B cell (primary cell): ENCODE measurements at regions not wholly inside any gene's neighbourhood (a gene's known extent, or its start where the extent isn't known, plus 50 kb on each side); places are given as distances from the start of the nearest gene placed in this dataset.

Experiments
- ATAC-seq: fragments of 200-7000 bp; cut with Tn5 transposase; one replicate; pipeline ENCODE4 v1.10.0; 2021; ENCODE audit warnings: low read depth, mild to moderate bottlenecking, moderate number of reproducible peaks, moderate library complexity
- CTCF ChIA-PET: fragments of 350-600 bp; sonication (Branson Sonifier 250); formaldehyde crosslinking; loops from one replicate; lab custom pipeline; 2021; ENCODE audit warnings: antibody characterized with exemption, inconsistent platforms; lab: Charles Lee
- POLR2A ChIA-PET: fragments of 350-600 bp; sonication (Branson Sonifier 250); formaldehyde crosslinking; loops from one replicate; lab custom pipeline; 2021; ENCODE audit warnings: antibody characterized with exemption; lab: Charles Lee
- DNase-seq: peaks from one replicate; pipeline ENCODE4 v3.0.0; 2013
- H2AFZ ChIP-seq: 2 replicates; pipeline ENCODE4 v1.6.1; 2012; ENCODE audit warnings: mild to moderate bottlenecking, low read depth, low read length; ENCODE audit not compliant: insufficient read depth, poor library complexity, severe bottlenecking
- H3K27ac ChIP-seq, 2 donors: 1 replicate in 1 of 2; 2 replicates in 1 of 2; pipeline ENCODE4 v1.5.1; 2012 to 2013; ENCODE audit warnings: low read length in 2 of 2, mild to moderate bottlenecking in 2 of 2, moderate library complexity in 1 of 2
- H3K27me3 ChIP-seq, 4 experiments: fragments of 200-600 bp in 1 of 4; sonication (generic) in 1 of 4; replicated peaks in 1 of 4; 1 replicate in 2 of 4; 2 replicates in 2 of 4; pipeline versions ENCODE4 v1.6.1 to v1.7.0; 2013 to 2016; ENCODE audit warnings: low read length in 3 of 4, mild to moderate bottlenecking in 2 of 4, mixed read lengths in 1 of 4, moderate library complexity in 1 of 4; ENCODE audit not compliant: insufficient read depth in 4 of 4, control insufficient read depth in 3 of 4; ENCODE audit errors: control extremely low read depth in 1 of 4
- H3K36me3 ChIP-seq, 2 experiments: replicated peaks in 1 of 2; 1 replicate in 1 of 2; 2 replicates in 1 of 2; pipeline versions ENCODE4 v1.6.1 to v1.7.1; 2013; ENCODE audit warnings: low read length in 1 of 2; ENCODE audit not compliant: insufficient read depth in 2 of 2, control insufficient read depth in 1 of 2; ENCODE audit errors: control extremely low read depth in 1 of 2, extremely low read depth in 1 of 2
- H3K4me1 ChIP-seq, 2 donors: fragments of 200-600 bp in 1 of 2; sonication (generic) in 1 of 2; 1 replicate in 1 of 2; 2 replicates in 1 of 2; pipeline versions ENCODE4 v1.5.1 to v1.6.1; 2013 to 2017; ENCODE audit warnings: low read length in 2 of 2; ENCODE audit not compliant: control insufficient read depth in 2 of 2, insufficient read depth in 2 of 2
- H3K4me2 ChIP-seq: replicated peaks from 2 replicates; pipeline ENCODE3; 2012; ENCODE audit warnings: mild to moderate bottlenecking, low read depth, low read length; ENCODE audit not compliant: poor library complexity, severe bottlenecking
- H3K4me3 ChIP-seq, 5 experiments: fragments of 200-600 bp in 1 of 5; sonication (generic) in 1 of 5; 1 replicate in 3 of 5; 2 replicates in 2 of 5; pipeline versions ENCODE4 v1.5.1 to v1.7.0; 2011 to 2016; ENCODE audit warnings: low read length in 4 of 5, mild to moderate bottlenecking in 4 of 5, low read depth in 2 of 5, control low read depth in 1 of 5, moderate library complexity in 1 of 5; ENCODE audit not compliant: insufficient read depth in 1 of 5; ENCODE audit errors: control extremely low read depth in 1 of 5, extremely low read depth in 1 of 5
- H3K79me2 ChIP-seq: fragments of 200-600 bp; sonication (generic); one replicate; pipeline ENCODE4 v1.6.0; 2016; ENCODE audit warnings: low read length; ENCODE audit not compliant: control insufficient read depth, insufficient read depth
- H3K9ac ChIP-seq: fragments of 200-600 bp; sonication (generic); 2 replicates; pipeline ENCODE4 v1.6.1; 2017; ENCODE audit warnings: mild to moderate bottlenecking, low read length, moderate library complexity
- H3K9me3 ChIP-seq, 3 donors: one replicate each; pipeline versions ENCODE4 v1.6.1 to v1.7.1; 2013; ENCODE audit warnings: low read length in 2 of 3; ENCODE audit not compliant: control insufficient read depth in 2 of 3, insufficient read depth in 1 of 3; ENCODE audit errors: control extremely low read depth in 1 of 3
- H4K20me1 ChIP-seq: 2 replicates; pipeline ENCODE4 v1.6.0; 2012; ENCODE audit warnings: mild to moderate bottlenecking, low read length; ENCODE audit not compliant: insufficient read depth, control insufficient read depth, poor library complexity, severe bottlenecking
- H3K27ac Mint-ChIP-seq: one replicate; pipeline ENCODE4 v1.8.0; 2021; ENCODE audit warnings: mixed read lengths
- H3K27me3 Mint-ChIP-seq: one replicate; pipeline ENCODE4 v1.8.0; 2021; ENCODE audit warnings: mixed read lengths
- H3K4me1 Mint-ChIP-seq: one replicate; pipeline ENCODE4 v1.8.0; 2021; ENCODE audit warnings: mixed read lengths
- H3K4me3 Mint-ChIP-seq: one replicate; pipeline ENCODE4 v1.8.0; 2021; ENCODE audit warnings: mixed read lengths
- H3K9me3 Mint-ChIP-seq: one replicate; pipeline ENCODE4 v1.8.0; 2022; ENCODE audit warnings: mixed read lengths; ENCODE audit not compliant: insufficient read depth
- EZH2 ChIP-seq: IDR thresholded peaks from 2 replicates; pipeline ENCODE4 v1.6.1; 2012; ENCODE audit warnings: borderline replicate concordance, low read depth, mild to moderate bottlenecking, moderate library complexity, low read length; ENCODE audit not compliant: insufficient read depth, poor library complexity, severe bottlenecking
- WGBS: methylation state at CpG from one replicate; pipeline ENCODE4 v1.1.5; 2013; ENCODE audit warnings: missing lambda C conversion rate; ENCODE audit not compliant: insufficient coverage; 5-methylcytosine and 5-hydroxymethylcytosine counted together
- intact Hi-C: fragments of 100-400 bp; cut with micrococcal nuclease; formaldehyde crosslinking; loops from one replicate; pipeline ENCODE4 v1.10.0; 2022
- TF ChIP-seq, protein P1 (sequence below): fragments of 200-600 bp; IDR thresholded peaks from one replicate; pipeline ENCODE4 v1.8.0; 2022; ENCODE audit warnings: antibody characterized with exemption, mild to moderate bottlenecking

DNA sequence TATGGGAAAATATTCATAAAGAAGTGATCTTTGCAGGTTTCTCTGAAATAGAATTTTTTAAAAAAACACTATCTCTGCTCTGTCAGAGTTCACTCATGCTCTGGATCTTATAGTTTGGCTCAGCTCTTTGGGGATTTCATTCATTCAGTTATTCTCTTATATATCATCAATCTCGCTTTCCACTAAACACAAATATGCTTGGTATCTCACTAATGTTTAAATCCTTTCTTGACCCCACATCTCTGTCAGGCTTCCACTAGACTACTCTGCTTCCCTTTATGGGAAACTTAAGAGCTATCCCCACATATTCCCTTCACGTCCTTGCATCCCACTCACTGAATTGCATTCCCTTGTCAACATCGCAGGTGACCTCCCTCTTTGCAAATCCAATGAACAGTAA lies 396.1 kb downstream of the ENC1 start:
- H3K4me1 Mint-ChIP-seq: no peaks in the 10 kb centered on the region

DNA sequence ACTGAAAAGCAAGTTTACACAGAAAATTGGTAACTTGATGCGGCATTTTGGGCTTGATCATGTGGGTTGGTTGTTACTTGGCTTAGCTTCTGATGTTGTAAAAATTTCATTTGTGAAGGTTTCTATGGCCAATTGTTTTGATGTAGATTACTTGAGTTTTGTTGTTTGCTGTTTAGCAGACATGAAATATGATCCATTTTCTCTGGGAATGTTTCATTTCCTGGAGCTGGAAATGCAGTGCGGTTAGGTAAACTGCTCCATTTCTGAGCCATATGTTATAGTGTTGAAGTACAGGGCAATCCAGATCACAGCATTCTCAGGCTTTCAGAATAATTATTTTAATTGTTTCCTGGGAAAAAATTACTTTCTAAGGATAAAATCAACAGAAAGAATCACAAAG lies 396.9 kb downstream of the ENC1 start:
- ChIA-PET CTCF (no interaction called here), POLR2A (no interaction called here)
- ATAC-seq: no peak
- no peak overlapping the region for H3K9ac ChIP-seq
- H3K4me2 ChIP-seq: no peak overlapping the region
- no peak for DNase-seq
- H3K36me3 ChIP-seq: no peaks in the 10 kb centered on the region
- Mint-ChIP-seq H3K27me3 (peaks cover 10% of the 10 kb centered on the region), H3K4me3 (no peak overlapping the region), H3K4me1 (no peaks in the 10 kb centered on the region), H3K27ac (no peak overlapping the region), H3K9me3 (no peaks in the 10 kb centered on the region)
- H3K27me3 ChIP-seq: peaks cover 0 to 7% (median 0%) of the 10 kb centered on the region in 4 experiments
- H3K4me1 ChIP-seq: no peaks in the 10 kb centered on the region
- TF ChIP-seq, protein P1, sequence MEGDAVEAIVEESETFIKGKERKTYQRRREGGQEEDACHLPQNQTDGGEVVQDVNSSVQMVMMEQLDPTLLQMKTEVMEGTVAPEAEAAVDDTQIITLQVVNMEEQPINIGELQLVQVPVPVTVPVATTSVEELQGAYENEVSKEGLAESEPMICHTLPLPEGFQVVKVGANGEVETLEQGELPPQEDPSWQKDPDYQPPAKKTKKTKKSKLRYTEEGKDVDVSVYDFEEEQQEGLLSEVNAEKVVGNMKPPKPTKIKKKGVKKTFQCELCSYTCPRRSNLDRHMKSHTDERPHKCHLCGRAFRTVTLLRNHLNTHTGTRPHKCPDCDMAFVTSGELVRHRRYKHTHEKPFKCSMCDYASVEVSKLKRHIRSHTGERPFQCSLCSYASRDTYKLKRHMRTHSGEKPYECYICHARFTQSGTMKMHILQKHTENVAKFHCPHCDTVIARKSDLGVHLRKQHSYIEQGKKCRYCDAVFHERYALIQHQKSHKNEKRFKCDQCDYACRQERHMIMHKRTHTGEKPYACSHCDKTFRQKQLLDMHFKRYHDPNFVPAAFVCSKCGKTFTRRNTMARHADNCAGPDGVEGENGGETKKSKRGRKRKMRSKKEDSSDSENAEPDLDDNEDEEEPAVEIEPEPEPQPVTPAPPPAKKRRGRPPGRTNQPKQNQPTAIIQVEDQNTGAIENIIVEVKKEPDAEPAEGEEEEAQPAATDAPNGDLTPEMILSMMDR: no peak
- no peak for TF ChIP-seq EZH2
- no peaks in the 10 kb centered on the region for H4K20me1 ChIP-seq
- H3K27ac ChIP-seq: no peak overlapping the region
- H3K4me3 ChIP-seq: no peak overlapping the region
- intact Hi-C loops: no loop called here
- H2AFZ ChIP-seq: no peak overlapping the region
- H3K79me2 ChIP-seq: no peaks in the 10 kb centered on the region
- no peaks in the 10 kb centered on the region for H3K9me3 ChIP-seq
- WGBS: 91% methylated on average over 1 of the region's 2 CpGs

More for the DNA sequence above, 396.1 kb downstream of the ENC1 start:
- no peaks in the 10 kb centered on the region for H4K20me1 ChIP-seq
- no peaks in the 10 kb centered on the region for H3K4me1 ChIP-seq
- Mint-ChIP-seq H3K27ac (no peak overlapping the region), H3K9me3 (no peaks in the 10 kb centered on the region), H3K4me3 (no peak overlapping the region), H3K27me3 (peaks cover 6% of the 10 kb centered on the region)
- intact Hi-C loops: no loop called here
- no peaks in the 10 kb centered on the region for H3K36me3 ChIP-seq
- DNase-seq (no peak), ATAC-seq (no peak)
- TF ChIP-seq, protein P1: no peak
- no peak for TF ChIP-seq EZH2
- no peaks in the 10 kb centered on the region for H3K9me3 ChIP-seq
- H3K4me3 ChIP-seq: no peak overlapping the region
- H3K27me3 ChIP-seq: peaks cover 0 to 7% (median 0%) of the 10 kb centered on the region in 4 experiments
- H3K27ac ChIP-seq: no peak overlapping the region
- CTCF ChIA-PET: no interaction called here
- no peak overlapping the region for H3K4me2 ChIP-seq
- POLR2A ChIA-PET: no interaction called here
- no peak overlapping the region for H2AFZ ChIP-seq
- 100% methylated on average over 3 of the region's 3 CpGs for WGBS
- H3K79me2 ChIP-seq: no peaks in the 10 kb centered on the region
- H3K9ac ChIP-seq: no peak overlapping the region
